PC-3 (cell line): ENCODE measurements at regions not wholly inside any gene's neighbourhood (a gene's known extent, or its start where the extent isn't known, plus 50 kb on each side); places are given as distances from the start of the nearest gene placed in this dataset.

Experiments
- ATAC-seq: fragments of 200-7000 bp; cut with Tn5 transposase; 2 replicates; pipeline ENCODE4 v1.9.1; 2020; ENCODE audit warnings: mild to moderate bottlenecking, moderate library complexity
- BruUV-seq: library from RNA; stranded (reverse); fragments of 400-500 nt; replicated peaks from 2 replicates; lab custom pipeline; 2021; lab: Mats Ljungman, UMichigan
- CTCF ChIA-PET: fragments of 300-600 bp; sonication (Branson Sonifier 250); formaldehyde crosslinking; loops from one replicate; lab custom pipeline; 2022; ENCODE audit warnings: antibody characterized with exemption; lab: Charles Lee
- POLR2A ChIA-PET: fragments of 300-600 bp; sonication (Branson Sonifier 250); formaldehyde crosslinking; loops from one replicate; lab custom pipeline; 2022; ENCODE audit warnings: antibody characterized with exemption; ENCODE audit not compliant: unreplicated experiment; lab: Charles Lee
- DNase-seq: peaks from one replicate; pipeline ENCODE4 v3.0.0-alpha.2; 2015
- H2AFZ ChIP-seq: fragments of 300-600 bp; sonication (generic); 2 replicates; pipeline ENCODE4 v1.6.0; 2016; ENCODE audit warnings: antibody characterized with exemption, low read length
- H3F3A ChIP-seq: fragments of 300-600 bp; sonication (generic); one replicate; pipeline ENCODE4 v1.6.0; 2017; ENCODE audit warnings: antibody characterized with exemption, low read length, control low read depth, mild to moderate bottlenecking; ENCODE audit not compliant: unreplicated experiment
- H3K27ac ChIP-seq: fragments of 300-600 bp; sonication (generic); 2 replicates; pipeline ENCODE4 v1.5.1; 2016; ENCODE audit warnings: mild to moderate bottlenecking, low read length
- H3K27me3 ChIP-seq: fragments of 300-600 bp; sonication (generic); 2 replicates; pipeline ENCODE4 v1.6.1; 2016; ENCODE audit warnings: low read length, mixed read lengths
- H3K36me3 ChIP-seq: fragments of 300-600 bp; sonication (generic); 2 replicates; pipeline ENCODE4 v1.6.1; 2016; ENCODE audit warnings: low read depth, mixed run types, low read length, mixed read lengths
- H3K4me1 ChIP-seq: fragments of 300-600 bp; sonication (generic); 2 replicates; pipeline ENCODE4 v1.5.1; 2016; ENCODE audit warnings: low read length; ENCODE audit not compliant: insufficient read depth
- H3K4me2 ChIP-seq: fragments of 300-600 bp; sonication (generic); 2 replicates; pipeline ENCODE4 v1.6.0; 2016; ENCODE audit warnings: low read length
- H3K4me3 ChIP-seq: fragments of 300-600 bp; sonication (generic); 2 replicates; pipeline ENCODE4 v1.5.1; 2016; ENCODE audit warnings: mild to moderate bottlenecking, low read length, mixed read lengths
- H3K79me2 ChIP-seq: fragments of 300-600 bp; sonication (generic); 2 replicates; pipeline ENCODE4 v1.6.1; 2017; ENCODE audit warnings: low read length, mixed read lengths
- H3K9ac ChIP-seq: fragments of 300-600 bp; sonication (generic); 2 replicates; pipeline ENCODE4 v1.6.0; 2016; ENCODE audit warnings: mild to moderate bottlenecking, low read length
- H3K9me2 ChIP-seq: fragments of 300-600 bp; sonication (generic); replicated peaks from 2 replicates; pipeline ENCODE4 v1.6.1; 2016; ENCODE audit warnings: mixed run types, low read length, mixed read lengths
- H3K9me3 ChIP-seq: fragments of 300-600 bp; sonication (generic); 2 replicates; pipeline ENCODE4 v1.6.1; 2016; ENCODE audit warnings: low read length, mixed read lengths
- H4K20me1 ChIP-seq: fragments of 300-600 bp; sonication (generic); 2 replicates; pipeline ENCODE4 v1.6.1; 2016; ENCODE audit warnings: low read length, mixed read lengths
- CTCF ChIP-seq: fragments of 300-600 bp; sonication (generic); conservative IDR thresholded peaks from 2 replicates; pipeline ENCODE4 v1.5.1; 2017; ENCODE audit warnings: antibody characterized with exemption, low read depth, mild to moderate bottlenecking, low read length
- EZH2 ChIP-seq: fragments of 300-600 bp; sonication (generic); IDR thresholded peaks from one replicate; pipeline ENCODE4 v1.6.1; 2017; ENCODE audit warnings: antibody characterized with exemption, mild to moderate bottlenecking, low read length; ENCODE audit not compliant: unreplicated experiment
- EZH2phosphoT487 ChIP-seq: fragments of 300-600 bp; sonication (generic); IDR thresholded peaks from 2 replicates; pipeline ENCODE4 v1.6.1; 2018; ENCODE audit warnings: mild to moderate bottlenecking, antibody characterized with exemption, low read length, borderline replicate concordance
- intact Hi-C: fragments of 100-400 bp; cut with micrococcal nuclease; formaldehyde crosslinking; loops from 2 replicates; pipeline ENCODE4 v1.9.0; 2023

- ATAC-seq, result peak; percentile 100
- Histone ChIP-seq H3K9me3 (no peaks in the 10 kb centered on the region), H4K20me1 (no peaks in the 10 kb centered on the region), H3K4me3 (no peak overlapping the region; the same call in 1 of the 2 replicates), H3K27me3 (no peaks in the 10 kb centered on the region), H2AFZ (no peak overlapping the region), H3K27ac (peak overlapping the region; percentile 22), H3F3A (no peaks in the 10 kb centered on the region), H3K9ac (no peak overlapping the region), H3K79me2 (no peaks in the 10 kb centered on the region), H3K36me3 (no peaks in the 10 kb centered on the region), H3K4me1 (peaks cover 24% of the 10 kb centered on the region), H3K9me2 (no peaks in the 10 kb centered on the region), H3K4me2 (peak overlapping the region; percentile 46)
- CTCF ChIA-PET, result no interaction called here
- intact Hi-C loops, result no loop called here
- no TSS peak for BruUV-seq
- POLR2A ChIA-PET, result no interaction called here
- peak; percentile 93 for DNase-seq
- no peak for TF ChIP-seq EZH2phosphoT487
- TF ChIP-seq EZH2, result no peak
- no peak for TF ChIP-seq CTCF
These were observed 343.4 kb upstream of the CDH6 start for GRCh38 chr5:30849931-30850710.

- no peak overlapping the region for H3K27ac ChIP-seq
- H3F3A ChIP-seq, result no peaks in the 10 kb centered on the region
- no TSS peak for BruUV-seq
- H3K9ac ChIP-seq, result no peak overlapping the region
- H3K4me3 ChIP-seq, result no peak overlapping the region
- POLR2A ChIA-PET, result no interaction called here
- no peak overlapping the region for H3K4me2 ChIP-seq
- no peaks in the 10 kb centered on the region for H3K9me3 ChIP-seq
- no peak for TF ChIP-seq EZH2phosphoT487
- TF ChIP-seq CTCF, result no peak
- no peak for TF ChIP-seq EZH2
- H3K4me1 ChIP-seq, result peaks cover 24% of the 10 kb centered on the region
- intact Hi-C loops, result no loop called here
- ATAC-seq, result no peak
- no peaks in the 10 kb centered on the region for H3K36me3 ChIP-seq
- H4K20me1 ChIP-seq, result no peaks in the 10 kb centered on the region
- no peaks in the 10 kb centered on the region for H3K9me2 ChIP-seq
- DNase-seq, result peak; percentile 46
- no peaks in the 10 kb centered on the region for H3K27me3 ChIP-seq
- H3K79me2 ChIP-seq, result no peaks in the 10 kb centered on the region
- no peak overlapping the region for H2AFZ ChIP-seq
- CTCF ChIA-PET, result no interaction called here
These were observed 347.3 kb upstream of the CDH6 start for GRCh38 chr5:30846171-30846570.

GRCh38 chr5:30845194-30845593 is 348.3 kb upstream of the CDH6 start:
- no peak overlapping the region for H3K27ac ChIP-seq
- BruUV-seq, result no TSS peak
- TF ChIP-seq EZH2phosphoT487, result no peak
- no peak for TF ChIP-seq EZH2
- no peak for TF ChIP-seq CTCF
- H2AFZ ChIP-seq, result no peak overlapping the region
- no peak overlapping the region for H3K9ac ChIP-seq
- no peak overlapping the region for H3K4me3 ChIP-seq
- no peaks in the 10 kb centered on the region for H3K27me3 ChIP-seq
- no peaks in the 10 kb centered on the region for H4K20me1 ChIP-seq
- no peak for ATAC-seq
- intact Hi-C loops, result no loop called here
- peaks cover 16% of the 10 kb centered on the region for H3K4me1 ChIP-seq
- no peaks in the 10 kb centered on the region for H3K36me3 ChIP-seq
- H3K9me2 ChIP-seq, result no peaks in the 10 kb centered on the region
- no peaks in the 10 kb centered on the region for H3K9me3 ChIP-seq
- ChIA-PET POLR2A (no interaction called here), CTCF (no interaction called here)
- H3K4me2 ChIP-seq, result no peak overlapping the region
- H3K79me2 ChIP-seq, result no peaks in the 10 kb centered on the region
- H3F3A ChIP-seq, result no peaks in the 10 kb centered on the region
- DNase-seq, result no peak
